PC-9 (cell line): ENCODE measurements at regions not wholly inside any gene's neighbourhood (a gene's known extent, or its start where the extent isn't known, plus 50 kb on each side); places are given as distances from the start of the nearest gene placed in this dataset.

Source experiments
- BruUV-seq: library from RNA; stranded (reverse); fragments of 400-500 nt; replicated peaks from 2 replicates; lab custom pipeline; 2021; lab: Mats Ljungman, UMichigan
- CTCF ChIA-PET: fragments of 300-600 bp; sonication (Branson Sonifier 250); formaldehyde crosslinking; loops from one replicate; lab custom pipeline; 2022; ENCODE audit warnings: antibody characterized with exemption; lab: Charles Lee
- POLR2A ChIA-PET: fragments of 300-600 bp; sonication (Branson Sonifier 250); formaldehyde crosslinking; loops from one replicate; lab custom pipeline; 2022; ENCODE audit warnings: antibody characterized with exemption; ENCODE audit not compliant: unreplicated experiment; lab: Charles Lee
- DNase-seq, 2 experiments: peaks; one replicate each; pipeline versions ENCODE4 v3.0.0 to v3.0.0-alpha.2; 2015 to 2022; ENCODE audit warnings: mixed read lengths in 1 of 2
- H2AFZ ChIP-seq: fragments of 200-600 bp; sonication (generic); 2 replicates; pipeline ENCODE4 v1.8.1; 2017; ENCODE audit warnings: antibody characterized with exemption
- H3F3A ChIP-seq: fragments of 200-600 bp; sonication (generic); 2 replicates; pipeline ENCODE4 v1.8.1; 2017; ENCODE audit warnings: antibody characterized with exemption, mild to moderate bottlenecking, low read depth; ENCODE audit not compliant: insufficient read depth
- H3K27ac ChIP-seq: fragments of 200-600 bp; sonication (generic); 2 replicates; pipeline ENCODE4 v1.6.1; 2016; ENCODE audit warnings: mixed run types
- H3K27me3 ChIP-seq: fragments of 200-600 bp; sonication (generic); 2 replicates; pipeline ENCODE4 v1.6.1; 2016; ENCODE audit warnings: low read depth, mixed run types; ENCODE audit not compliant: insufficient read depth
- H3K36me3 ChIP-seq: fragments of 200-600 bp; sonication (generic); 2 replicates; pipeline ENCODE4 v1.6.1; 2016; ENCODE audit warnings: low read depth, mixed run types
- H3K4me1 ChIP-seq: fragments of 200-600 bp; sonication (generic); replicated peaks from 2 replicates; pipeline ENCODE4 v1.6.1; 2016; ENCODE audit warnings: mixed run types; ENCODE audit not compliant: insufficient read depth
- H3K4me2 ChIP-seq: fragments of 200-600 bp; sonication (generic); 2 replicates; pipeline ENCODE4 v1.6.1; 2017; ENCODE audit warnings: mixed run types
- H3K4me3 ChIP-seq: fragments of 200-600 bp; sonication (generic); 2 replicates; pipeline ENCODE4 v1.6.1; 2016; ENCODE audit warnings: mixed run types
- H3K79me2 ChIP-seq: fragments of 200-600 bp; sonication (generic); 2 replicates; pipeline ENCODE4 v1.6.1; 2017; ENCODE audit warnings: low read depth, mixed run types
- H3K9me2 ChIP-seq: fragments of 200-600 bp; sonication (generic); 2 replicates; pipeline ENCODE4 v1.8.1; 2017; ENCODE audit warnings: mild to moderate bottlenecking; ENCODE audit not compliant: insufficient read depth
- H3K9me3 ChIP-seq: fragments of 200-600 bp; sonication (generic); 2 replicates; pipeline ENCODE4 v1.8.1; 2016; ENCODE audit warnings: low read depth; ENCODE audit not compliant: insufficient read depth
- H4K20me1 ChIP-seq: fragments of 200-600 bp; sonication (generic); 2 replicates; pipeline ENCODE4 v1.8.1; 2017; ENCODE audit not compliant: insufficient read depth
- CTCF ChIP-seq: fragments of 200-600 bp; sonication (generic); conservative IDR thresholded peaks from 2 replicates; pipeline ENCODE4 v1.6.1; 2017; ENCODE audit warnings: mixed run types, antibody characterized with exemption, mild to moderate bottlenecking, moderate library complexity
- EZH2 ChIP-seq: fragments of 200-600 bp; sonication (generic); IDR thresholded peaks from 2 replicates; pipeline ENCODE4 v1.8.0; 2017; ENCODE audit warnings: antibody characterized with exemption, low read depth
- intact Hi-C: fragments of 100-400 bp; cut with micrococcal nuclease; formaldehyde crosslinking; loops from one replicate; pipeline ENCODE4 v1.10.0; 2022; ENCODE audit not compliant: unreplicated experiment

- Histone ChIP-seq H3K4me3 (no peak overlapping the region), H2AFZ (no peak overlapping the region), H3K36me3 (no peaks in the 10 kb centered on the region), H4K20me1 (no peaks in the 10 kb centered on the region), H3K79me2 (no peaks in the 10 kb centered on the region), H3K27me3 (peaks cover 83% of the 10 kb centered on the region), H3K4me2 (no peak overlapping the region), H3K4me1 (no peaks in the 10 kb centered on the region), H3K9me3 (no peaks in the 10 kb centered on the region), H3K27ac (no peak overlapping the region), H3F3A (no peaks in the 10 kb centered on the region), H3K9me2 (no peaks in the 10 kb centered on the region)
- CTCF ChIA-PET = no interaction called here
- POLR2A ChIA-PET = no interaction called here
- no TSS peak for BruUV-seq
- no peak for TF ChIP-seq EZH2
- no peak for TF ChIP-seq CTCF
- DNase-seq = no peak
- intact Hi-C loops = no loop called here
These were observed 377.7 kb upstream of the SALL3 start for GRCh38 chr18:78601923-78602322.

- Histone ChIP-seq H2AFZ (no peak overlapping the region), H3K4me3 (no peak overlapping the region), H3K27ac (no peak overlapping the region), H3K79me2 (no peaks in the 10 kb centered on the region), H3F3A (no peaks in the 10 kb centered on the region), H3K4me1 (no peaks in the 10 kb centered on the region), H4K20me1 (no peaks in the 10 kb centered on the region), H3K36me3 (no peaks in the 10 kb centered on the region), H3K9me2 (no peaks in the 10 kb centered on the region), H3K4me2 (no peak overlapping the region), H3K27me3 (peaks cover 84% of the 10 kb centered on the region), H3K9me3 (no peaks in the 10 kb centered on the region)
- no peak for DNase-seq
- CTCF ChIA-PET = no interaction called here
- BruUV-seq = no TSS peak
- POLR2A ChIA-PET = no interaction called here
- intact Hi-C loops = no loop called here
- no peak for TF ChIP-seq CTCF
- no peak for TF ChIP-seq EZH2
These were observed 377.2 kb upstream of the SALL3 start for GRCh38 chr18:78602430-78602829.

GRCh38 chr18:78603102-78603983 lies 376.3 kb upstream of the SALL3 start:
- H3K9me3 ChIP-seq = no peaks in the 10 kb centered on the region
- no peak overlapping the region for H3K27ac ChIP-seq
- H3F3A ChIP-seq = no peaks in the 10 kb centered on the region
- no peak for TF ChIP-seq EZH2
- TF ChIP-seq CTCF = no peak
- ChIA-PET POLR2A (no interaction called here), CTCF (no interaction called here)
- H3K9me2 ChIP-seq = no peaks in the 10 kb centered on the region
- no peaks in the 10 kb centered on the region for H3K4me1 ChIP-seq
- H3K27me3 ChIP-seq = peaks cover 84% of the 10 kb centered on the region
- no peaks in the 10 kb centered on the region for H3K36me3 ChIP-seq
- no peaks in the 10 kb centered on the region for H4K20me1 ChIP-seq
- DNase-seq = no peak
- H3K4me2 ChIP-seq = no peak overlapping the region
- no TSS peak for BruUV-seq
- intact Hi-C loops = no loop called here
- H3K79me2 ChIP-seq = no peaks in the 10 kb centered on the region
- H2AFZ ChIP-seq = no peak overlapping the region
- no peak overlapping the region for H3K4me3 ChIP-seq
